PC-3 (cell line): ENCODE measurements at regions not wholly inside any gene's neighbourhood (a gene's known extent, or its start where the extent isn't known, plus 50 kb on each side); places are given as distances from the start of the nearest gene placed in this dataset.

Source experiments
- ATAC-seq: fragments of 200-7000 bp; cut with Tn5 transposase; 2 replicates; pipeline ENCODE4 v1.9.1; 2020; ENCODE audit warnings: mild to moderate bottlenecking, moderate library complexity
- BruUV-seq: library from RNA; stranded (reverse); fragments of 400-500 nt; replicated peaks from 2 replicates; lab custom pipeline; 2021; lab: Mats Ljungman, UMichigan
- CTCF ChIA-PET: fragments of 300-600 bp; sonication (Branson Sonifier 250); formaldehyde crosslinking; loops from one replicate; lab custom pipeline; 2022; ENCODE audit warnings: antibody characterized with exemption; lab: Charles Lee
- POLR2A ChIA-PET: fragments of 300-600 bp; sonication (Branson Sonifier 250); formaldehyde crosslinking; loops from one replicate; lab custom pipeline; 2022; ENCODE audit warnings: antibody characterized with exemption; ENCODE audit not compliant: unreplicated experiment; lab: Charles Lee
- DNase-seq: peaks from one replicate; pipeline ENCODE4 v3.0.0-alpha.2; 2015
- H2AFZ ChIP-seq: fragments of 300-600 bp; sonication (generic); 2 replicates; pipeline ENCODE4 v1.6.0; 2016; ENCODE audit warnings: antibody characterized with exemption, low read length
- H3F3A ChIP-seq: fragments of 300-600 bp; sonication (generic); one replicate; pipeline ENCODE4 v1.6.0; 2017; ENCODE audit warnings: antibody characterized with exemption, low read length, control low read depth, mild to moderate bottlenecking; ENCODE audit not compliant: unreplicated experiment
- H3K27ac ChIP-seq: fragments of 300-600 bp; sonication (generic); 2 replicates; pipeline ENCODE4 v1.5.1; 2016; ENCODE audit warnings: mild to moderate bottlenecking, low read length
- H3K27me3 ChIP-seq: fragments of 300-600 bp; sonication (generic); 2 replicates; pipeline ENCODE4 v1.6.1; 2016; ENCODE audit warnings: low read length, mixed read lengths
- H3K36me3 ChIP-seq: fragments of 300-600 bp; sonication (generic); 2 replicates; pipeline ENCODE4 v1.6.1; 2016; ENCODE audit warnings: low read depth, mixed run types, low read length, mixed read lengths
- H3K4me1 ChIP-seq: fragments of 300-600 bp; sonication (generic); 2 replicates; pipeline ENCODE4 v1.5.1; 2016; ENCODE audit warnings: low read length; ENCODE audit not compliant: insufficient read depth
- H3K4me2 ChIP-seq: fragments of 300-600 bp; sonication (generic); 2 replicates; pipeline ENCODE4 v1.6.0; 2016; ENCODE audit warnings: low read length
- H3K4me3 ChIP-seq: fragments of 300-600 bp; sonication (generic); 2 replicates; pipeline ENCODE4 v1.5.1; 2016; ENCODE audit warnings: mild to moderate bottlenecking, low read length, mixed read lengths
- H3K79me2 ChIP-seq: fragments of 300-600 bp; sonication (generic); 2 replicates; pipeline ENCODE4 v1.6.1; 2017; ENCODE audit warnings: low read length, mixed read lengths
- H3K9ac ChIP-seq: fragments of 300-600 bp; sonication (generic); 2 replicates; pipeline ENCODE4 v1.6.0; 2016; ENCODE audit warnings: mild to moderate bottlenecking, low read length
- H3K9me2 ChIP-seq: fragments of 300-600 bp; sonication (generic); replicated peaks from 2 replicates; pipeline ENCODE4 v1.6.1; 2016; ENCODE audit warnings: mixed run types, low read length, mixed read lengths
- H3K9me3 ChIP-seq: fragments of 300-600 bp; sonication (generic); 2 replicates; pipeline ENCODE4 v1.6.1; 2016; ENCODE audit warnings: low read length, mixed read lengths
- H4K20me1 ChIP-seq: fragments of 300-600 bp; sonication (generic); 2 replicates; pipeline ENCODE4 v1.6.1; 2016; ENCODE audit warnings: low read length, mixed read lengths
- CTCF ChIP-seq: fragments of 300-600 bp; sonication (generic); conservative IDR thresholded peaks from 2 replicates; pipeline ENCODE4 v1.5.1; 2017; ENCODE audit warnings: antibody characterized with exemption, low read depth, mild to moderate bottlenecking, low read length
- EZH2 ChIP-seq: fragments of 300-600 bp; sonication (generic); IDR thresholded peaks from one replicate; pipeline ENCODE4 v1.6.1; 2017; ENCODE audit warnings: antibody characterized with exemption, mild to moderate bottlenecking, low read length; ENCODE audit not compliant: unreplicated experiment
- EZH2phosphoT487 ChIP-seq: fragments of 300-600 bp; sonication (generic); IDR thresholded peaks from 2 replicates; pipeline ENCODE4 v1.6.1; 2018; ENCODE audit warnings: mild to moderate bottlenecking, antibody characterized with exemption, low read length, borderline replicate concordance
- intact Hi-C: fragments of 100-400 bp; cut with micrococcal nuclease; formaldehyde crosslinking; loops from 2 replicates; pipeline ENCODE4 v1.9.0; 2023

GRCh38 chr6:134866563-134866962 lies 83.3 kb downstream of the ALDH8A1 start:
- H3K4me3 ChIP-seq = no peak overlapping the region
- no peaks in the 10 kb centered on the region for H3K9me2 ChIP-seq
- CTCF ChIA-PET = no interaction called here
- POLR2A ChIA-PET = no interaction called here
- no peak overlapping the region for H3K9ac ChIP-seq
- H4K20me1 ChIP-seq = no peaks in the 10 kb centered on the region
- no peaks in the 10 kb centered on the region for H3K36me3 ChIP-seq
- no TSS peak for BruUV-seq
- ATAC-seq (no peak), DNase-seq (no peak)
- intact Hi-C loops = no loop called here
- no peak for TF ChIP-seq EZH2phosphoT487
- no peak for TF ChIP-seq CTCF
- TF ChIP-seq EZH2 = no peak
- H3K9me3 ChIP-seq = no peaks in the 10 kb centered on the region
- no peak overlapping the region for H2AFZ ChIP-seq
- no peaks in the 10 kb centered on the region for H3F3A ChIP-seq
- H3K4me1 ChIP-seq = no peaks in the 10 kb centered on the region
- H3K27me3 ChIP-seq = no peaks in the 10 kb centered on the region
- H3K79me2 ChIP-seq = no peaks in the 10 kb centered on the region
- no peak overlapping the region for H3K27ac ChIP-seq
- no peak overlapping the region for H3K4me2 ChIP-seq

GRCh38 chr6:134864558-134864957 lies 85.3 kb downstream of the ALDH8A1 start:
- H3K4me1 ChIP-seq = no peaks in the 10 kb centered on the region
- ATAC-seq (no peak), DNase-seq (no peak)
- H3K9ac ChIP-seq = no peak overlapping the region
- CTCF ChIA-PET = no interaction called here
- POLR2A ChIA-PET = no interaction called here
- no TSS peak for BruUV-seq
- H3F3A ChIP-seq = no peaks in the 10 kb centered on the region
- TF ChIP-seq EZH2 = no peak
- no peak for TF ChIP-seq CTCF
- no peak for TF ChIP-seq EZH2phosphoT487
- no peaks in the 10 kb centered on the region for H3K9me2 ChIP-seq
- H3K79me2 ChIP-seq = no peaks in the 10 kb centered on the region
- H3K27me3 ChIP-seq = no peaks in the 10 kb centered on the region
- no peak overlapping the region for H3K4me2 ChIP-seq
- no peaks in the 10 kb centered on the region for H3K9me3 ChIP-seq
- intact Hi-C loops = no loop called here
- H2AFZ ChIP-seq = no peak overlapping the region
- no peak overlapping the region for H3K4me3 ChIP-seq
- H3K36me3 ChIP-seq = no peaks in the 10 kb centered on the region
- H3K27ac ChIP-seq = no peak overlapping the region
- H4K20me1 ChIP-seq = no peaks in the 10 kb centered on the region

- H3K4me1 ChIP-seq = no peaks in the 10 kb centered on the region
- peak; percentile 31; the same call in 1 of the 2 replicates for ATAC-seq
Observed at GRCh38 chr6:134863763-134864510, 86.0 kb downstream of the ALDH8A1 start.

More at GRCh38 chr6:134863763-134864510, 86.0 kb downstream of the ALDH8A1 start:
- Histone ChIP-seq H3K27me3 (no peaks in the 10 kb centered on the region), H3F3A (no peaks in the 10 kb centered on the region), H3K9ac (no peak overlapping the region), H3K36me3 (no peaks in the 10 kb centered on the region), H4K20me1 (no peaks in the 10 kb centered on the region), H3K4me2 (no peak overlapping the region), H3K9me3 (no peaks in the 10 kb centered on the region), H3K27ac (no peak overlapping the region), H2AFZ (no peak overlapping the region), H3K4me3 (no peak overlapping the region), H3K9me2 (no peaks in the 10 kb centered on the region), H3K79me2 (no peaks in the 10 kb centered on the region)
- intact Hi-C loops = no loop called here
- POLR2A ChIA-PET = no interaction called here
- no TSS peak for BruUV-seq
- no peak for DNase-seq
- TF ChIP-seq EZH2 (no peak), EZH2phosphoT487 (no peak), CTCF (no peak)
- CTCF ChIA-PET = no interaction called here
